Stimulated activated CD8-positive, alpha-beta memory T cell treated with anti-CD3 and anti-CD28 coated beads, Interleukin-15, amount 100 ng/mL, for 4 hours (primary cell): ENCODE measurements at regions not wholly inside any gene's neighbourhood (a gene's known extent, or its start where the extent isn't known, plus 50 kb on each side); places are given as distances from the start of the nearest gene placed in this dataset.
"Not testable (repeated sequence)": the region's sequence is repeated elsewhere in the genome, so short reads cannot be mapped to it uniquely, and the experiment has no call there.

Source experiments
- DNase-seq, 2 donors: peaks; one replicate each; pipeline ENCODE4 v3.0.0-alpha.2; 2020; ENCODE audit warnings: low read depth in 2 of 2

DNA sequence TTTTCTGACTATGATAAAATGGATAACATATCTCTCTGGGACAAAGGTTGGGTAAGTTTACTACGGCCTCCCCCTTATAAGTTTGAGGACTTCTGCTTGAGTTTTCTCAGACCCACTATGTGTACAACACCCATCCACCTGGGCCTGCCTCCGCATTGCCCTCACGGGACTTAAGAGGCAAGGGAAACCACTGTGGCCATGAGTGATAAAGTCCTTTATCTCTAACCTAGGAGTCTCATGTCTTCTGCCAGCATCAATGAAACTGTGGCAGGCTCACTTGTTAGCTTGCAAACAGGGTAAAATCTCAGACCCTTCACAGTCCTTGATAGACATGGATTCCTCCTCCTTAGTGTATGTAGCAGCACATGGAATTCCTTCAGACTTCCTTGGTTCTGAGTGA is 173.4 kb upstream of the MYLIP start:
- DNase-seq, result no peak

GRCh38 chr6:15953152-15953880 is 175.6 kb upstream of the MYLIP start:
- DNase-seq, result no peak

DNA sequence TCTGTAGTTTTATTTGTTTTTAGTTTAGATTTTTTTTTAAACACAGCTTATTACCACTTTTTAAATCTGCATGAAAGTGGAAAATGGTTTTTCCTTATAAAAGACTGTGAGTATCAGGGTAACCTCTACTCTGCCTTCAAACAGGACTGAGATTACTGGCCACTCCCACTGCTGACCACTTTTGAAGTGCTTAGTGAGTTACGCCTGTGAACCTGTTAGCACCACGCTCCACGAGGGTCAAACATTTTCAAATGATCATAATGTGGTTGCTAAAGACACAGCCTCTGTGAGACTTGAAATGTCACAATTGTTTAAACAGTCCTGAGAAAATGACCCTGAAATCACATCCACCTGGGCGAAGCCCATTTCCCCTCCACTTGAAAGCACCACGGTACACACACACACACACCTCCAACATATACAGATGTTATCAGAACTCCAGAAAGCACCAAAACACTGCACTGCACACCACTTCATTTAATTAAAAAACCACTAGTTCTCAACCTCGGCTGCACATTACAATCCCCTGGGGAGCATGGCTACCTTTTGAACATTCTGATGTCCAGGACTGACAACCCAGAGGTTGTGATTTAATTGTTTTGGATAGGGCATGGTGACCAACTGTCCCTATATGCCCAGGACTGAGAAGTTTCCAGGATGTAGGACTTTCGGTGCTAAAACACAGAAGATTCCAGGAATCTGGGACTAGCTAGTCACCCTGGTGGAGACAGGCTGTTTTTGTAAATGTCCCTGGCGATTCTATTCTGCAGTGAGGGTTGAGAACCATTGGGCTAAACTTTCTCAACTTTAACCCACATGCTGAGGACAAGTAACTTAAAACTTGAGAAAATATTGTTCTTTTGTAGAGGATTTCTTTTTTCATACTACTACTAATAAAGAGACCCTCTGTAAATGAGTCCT is 176.4 kb upstream of the MYLIP start:
- no peak for DNase-seq

DNA sequence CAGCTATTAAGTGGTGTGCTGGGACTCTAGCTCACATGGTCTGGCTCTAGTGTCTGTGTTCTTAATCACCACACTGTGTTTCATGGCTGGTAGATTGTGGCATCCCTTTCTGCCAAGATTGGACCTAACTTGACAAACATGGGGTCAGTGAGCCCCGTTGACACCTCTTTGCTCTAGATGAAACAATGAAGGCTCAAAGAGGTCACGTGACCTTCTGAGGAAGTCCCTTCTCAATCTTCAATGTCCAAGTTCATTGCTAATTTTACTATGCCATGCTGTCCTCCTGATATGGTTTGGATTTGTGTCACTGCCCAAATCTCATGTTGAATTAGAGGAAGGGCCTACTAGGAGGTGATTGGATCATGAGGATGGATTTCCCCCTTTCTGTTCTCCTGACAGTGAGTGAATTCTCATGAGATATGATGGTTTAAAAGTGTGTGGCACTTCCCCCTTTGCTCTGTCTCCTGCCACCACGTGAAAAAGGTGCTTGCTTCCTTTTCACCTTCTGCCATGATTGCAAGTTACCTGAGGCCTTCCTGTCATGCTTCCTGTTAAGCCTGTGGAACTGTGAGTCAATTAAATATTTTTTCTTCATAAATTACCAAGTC is 177.8 kb upstream of the MYLIP start:
- DNase-seq, result no peak

DNA sequence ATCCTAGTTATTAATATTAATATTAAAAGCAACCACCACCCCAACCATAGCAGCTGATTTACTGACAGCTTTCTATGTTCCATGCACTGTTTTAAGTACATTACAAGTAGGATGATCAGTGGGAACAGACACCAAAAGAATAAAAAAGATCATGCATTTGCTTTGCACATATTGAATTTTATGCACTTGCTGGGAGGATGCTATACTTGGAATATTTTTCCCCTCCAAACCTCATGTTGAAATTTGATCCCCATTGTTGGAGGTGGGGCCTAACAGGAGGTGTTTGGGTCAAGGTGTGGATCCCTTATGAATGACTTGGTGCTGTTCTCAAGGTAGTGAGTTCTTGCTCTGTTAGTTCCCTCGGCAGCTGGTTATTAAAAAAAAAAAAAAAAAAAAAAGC is 178.9 kb upstream of the MYLIP start:
- no peak for DNase-seq

GRCh38 chr6:15948930-15949900 is 179.7 kb upstream of the MYLIP start:
- DNase-seq, result no peak

DNA sequence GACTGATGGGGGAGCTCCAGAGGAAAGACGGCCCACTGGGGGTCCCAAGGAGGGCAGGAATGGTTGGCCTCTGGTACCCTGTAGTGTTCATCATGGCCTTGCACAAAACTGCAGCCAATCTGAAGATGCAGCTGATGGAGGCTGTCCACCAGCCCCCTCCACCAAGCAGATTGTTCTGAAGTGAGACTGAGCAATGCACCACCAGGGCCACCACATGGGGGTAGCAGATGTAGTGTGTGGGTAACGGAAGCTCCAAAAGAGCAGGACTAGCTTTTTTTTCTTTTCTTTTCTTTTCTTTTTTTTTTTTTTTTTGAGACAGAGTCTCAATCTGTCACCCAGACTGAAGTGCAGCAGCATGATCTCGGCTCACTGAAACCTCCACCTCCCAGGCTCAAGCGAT is 181.0 kb upstream of the MYLIP start:
- DNase-seq, result no peak

GRCh38 chr6:15947436-15947835 is 181.4 kb upstream of the MYLIP start:
- DNase-seq, result no peak

DNA sequence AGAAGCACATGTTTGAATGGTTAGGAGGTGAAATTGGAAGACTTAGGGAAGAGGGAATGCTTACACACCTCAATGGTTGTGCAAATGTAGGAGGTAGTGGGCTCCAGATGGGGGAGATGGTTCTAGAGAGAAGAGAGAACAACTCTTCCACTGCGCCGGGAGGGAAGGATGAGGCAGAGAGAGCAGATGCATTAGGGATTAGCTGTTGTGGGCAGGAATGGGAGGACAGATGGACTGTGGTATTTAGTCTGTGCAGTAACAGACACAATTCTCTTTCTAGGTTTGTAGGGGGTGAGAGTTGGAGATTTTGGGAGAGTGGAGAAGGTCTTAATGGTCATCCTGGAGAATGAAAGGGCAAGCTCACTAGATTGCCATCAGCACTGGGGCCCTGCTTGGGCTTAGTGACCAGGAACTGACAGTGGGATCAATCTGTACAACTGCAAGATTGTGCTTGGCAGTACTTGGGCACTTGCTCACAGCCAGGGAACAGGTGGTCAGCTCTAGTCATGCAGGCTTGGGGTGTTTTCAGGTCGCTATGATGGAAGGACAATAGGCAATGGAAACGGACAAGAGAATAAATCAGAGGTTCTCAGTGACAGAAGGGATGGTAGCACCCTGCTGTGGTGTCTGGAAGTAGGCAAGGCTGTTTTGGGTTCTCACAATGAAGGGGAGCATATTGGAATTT is 182.0 kb upstream of the MYLIP start:
- no peak for DNase-seq

- DNase-seq, result no peak
These were observed 183.2 kb upstream of the MYLIP start for GRCh38 chr6:15945593-15946159.

- no peak for DNase-seq
These were observed 185.5 kb upstream of the MYLIP start for GRCh38 chr6:15943423-15943822.

DNA sequence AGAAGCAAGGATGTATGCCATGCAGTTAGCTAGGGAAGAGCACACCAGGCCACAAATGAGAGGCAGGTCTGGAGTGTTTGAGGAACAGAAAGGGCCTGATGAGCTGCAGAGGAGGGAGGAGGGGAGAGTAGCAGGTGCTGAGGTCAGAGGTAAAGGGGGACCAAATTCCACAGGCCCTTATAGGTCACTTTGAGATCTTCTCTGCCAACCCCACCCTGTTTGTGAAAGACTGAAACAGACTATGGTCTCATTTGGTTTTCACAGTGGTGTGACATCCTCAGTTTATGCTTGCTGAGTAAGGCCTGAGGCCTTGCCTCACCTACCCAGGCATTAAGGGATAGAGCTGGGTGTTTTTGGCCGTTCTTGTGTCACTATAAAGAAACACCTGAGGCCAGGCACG is 187.7 kb upstream of the MYLIP start:
- DNase-seq, result no peak

GRCh38 chr6:15938107-15938506 is 190.8 kb upstream of the MYLIP start:
- no peak for DNase-seq

DNA sequence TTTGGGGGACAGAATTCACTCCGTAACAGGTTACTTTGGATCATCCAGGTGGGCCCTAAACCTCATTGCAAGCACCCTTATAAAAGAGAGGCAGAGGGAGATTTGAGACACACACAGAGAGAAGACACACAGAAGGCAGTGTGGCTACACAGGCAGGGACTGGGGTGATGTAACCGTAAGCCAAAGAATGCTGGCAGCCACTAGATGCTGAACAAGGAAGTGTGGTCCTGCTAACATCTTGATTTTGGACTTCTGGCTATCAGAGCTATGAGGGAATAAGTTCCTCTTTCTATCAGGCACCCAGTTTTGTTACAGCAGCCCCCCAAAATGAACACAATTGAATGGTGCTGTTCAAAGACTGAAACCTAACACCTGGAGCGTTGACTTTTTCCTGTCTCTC is 191.3 kb upstream of the MYLIP start:
- no peak for DNase-seq

DNA sequence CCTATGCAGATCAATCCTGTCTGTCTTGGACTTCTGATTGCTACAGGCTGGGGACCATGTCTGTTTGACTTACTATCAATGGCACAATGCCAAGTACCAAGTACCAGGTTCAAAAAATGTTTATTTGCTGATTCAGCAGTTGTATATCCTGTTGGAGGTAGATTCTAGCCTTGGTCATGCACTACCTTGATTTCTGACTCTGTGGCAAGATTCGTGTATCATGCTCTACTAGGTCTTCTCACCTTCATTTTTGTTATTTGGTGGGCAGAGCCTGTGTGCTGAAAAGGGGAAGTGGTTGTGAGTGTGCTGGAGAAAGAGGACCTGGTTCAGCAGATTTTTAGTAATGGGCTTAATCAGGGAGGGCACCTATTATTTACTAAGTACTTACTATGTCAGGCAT is 192.4 kb upstream of the MYLIP start:
- no peak for DNase-seq

GRCh38 chr6:15935661-15936060 is 193.2 kb upstream of the MYLIP start:
- DNase-seq, result no peak

DNA sequence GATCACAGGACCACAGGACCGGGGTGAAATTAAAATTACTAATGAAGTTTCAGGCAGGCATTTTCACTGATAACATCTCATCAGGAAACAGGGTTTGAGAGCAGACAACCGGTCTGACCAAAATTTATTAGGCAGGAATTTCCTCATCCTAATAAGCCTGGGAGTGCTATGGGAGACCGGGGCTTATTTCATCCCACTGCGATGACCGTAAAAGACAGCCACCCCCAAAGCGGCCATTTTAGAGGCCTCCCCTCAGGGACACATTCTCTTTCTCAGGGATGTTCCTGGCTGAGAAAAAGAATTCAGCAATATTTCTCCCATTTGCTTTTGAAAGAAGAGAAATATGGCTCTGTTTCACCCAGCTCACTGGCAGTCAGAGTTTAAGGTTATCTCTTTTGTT is 197.2 kb upstream of the MYLIP start:
- DNase-seq, result not testable (repeated sequence)

DNA sequence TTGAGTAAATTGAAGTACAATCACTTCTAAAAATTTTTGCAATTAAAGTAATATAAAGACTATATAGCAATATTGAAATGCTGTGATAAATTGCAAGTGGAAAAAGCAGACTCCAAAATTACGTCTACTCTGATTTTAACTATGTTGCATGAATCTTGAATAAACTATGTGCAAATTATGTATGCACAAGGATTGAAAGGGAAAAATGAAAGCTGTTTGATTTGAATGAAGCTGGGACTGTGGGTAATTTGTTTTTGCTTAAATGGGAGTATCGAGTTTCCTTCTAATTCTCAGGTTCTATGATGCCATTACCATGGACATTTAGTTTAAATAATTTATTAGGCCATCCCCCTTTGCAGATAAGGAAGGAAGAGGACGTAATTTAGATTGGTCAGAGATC is 198.7 kb upstream of the MYLIP start:
- DNase-seq, result no peak

DNA sequence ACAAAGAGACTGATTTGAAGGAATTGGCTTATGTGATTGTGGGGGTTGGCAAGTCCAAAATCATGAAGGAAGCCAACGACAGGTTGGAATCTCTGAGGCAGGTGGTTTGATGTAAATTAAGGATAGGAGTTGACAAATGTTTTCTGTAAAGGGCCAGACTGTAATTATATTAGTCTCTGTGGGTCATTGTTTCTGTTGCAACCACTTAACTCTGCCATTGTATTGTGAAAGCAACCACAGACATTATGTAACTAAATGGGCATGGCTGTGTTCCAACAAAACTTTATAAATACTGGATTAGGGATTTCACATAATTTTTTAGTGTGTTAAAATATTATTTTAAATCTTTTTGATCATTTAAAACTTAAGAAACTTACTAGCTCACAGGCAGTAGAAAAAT is 199.2 kb upstream of the MYLIP start:
- no peak for DNase-seq

DNA sequence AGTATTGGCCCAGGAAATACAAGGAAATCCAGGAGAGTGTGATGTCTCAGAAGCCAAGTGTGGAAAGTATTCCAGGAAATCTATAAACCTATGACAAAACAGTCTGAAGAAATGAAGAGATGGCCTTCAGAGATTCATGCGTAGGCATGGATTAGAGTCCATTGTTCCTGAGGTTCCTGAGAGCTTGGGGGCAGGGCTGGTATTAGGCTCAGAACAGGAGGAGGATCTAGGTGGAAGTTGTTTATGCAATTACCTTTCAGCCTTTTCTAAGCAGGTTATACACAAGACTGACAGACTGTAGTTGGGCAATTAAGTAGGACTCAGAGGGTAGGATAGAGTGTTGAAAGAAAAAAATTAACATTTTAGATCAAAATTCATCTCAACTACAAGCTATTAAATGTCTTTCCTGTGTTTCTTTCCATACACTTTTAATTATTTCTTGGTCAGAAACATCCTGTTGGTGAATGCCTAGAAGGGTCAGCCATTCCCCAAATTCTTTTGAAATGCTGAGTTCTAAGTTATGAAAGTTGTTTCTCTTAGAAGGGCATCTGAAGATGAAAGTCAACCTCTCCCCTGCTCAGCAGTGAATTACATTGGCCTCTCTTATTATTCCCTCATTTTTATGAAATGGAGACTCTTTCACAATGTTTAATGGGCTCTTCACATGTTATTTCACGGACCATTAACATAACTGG is 201.2 kb upstream of the MYLIP start:
- DNase-seq, result no peak
